Neural cell (in vitro differentiated cells): ENCODE measurements at regions not wholly inside any gene's neighbourhood (a gene's known extent, or its start where the extent isn't known, plus 50 kb on each side); places are given as distances from the start of the nearest gene placed in this dataset.

Experiments
- H2AFZ ChIP-seq: fragments of 200-600, 300-800 bp; sonication (generic), shearing (Covaris generic); 2 replicates; pipeline ENCODE4 v1.6.0; 2014; ENCODE audit warnings: low read depth, mild to moderate bottlenecking, antibody characterized with exemption, low read length, moderate library complexity
- H3F3A ChIP-seq: fragments of 200-600 bp; shearing (Covaris generic); 2 replicates; pipeline ENCODE4 v1.6.1; 2016; ENCODE audit warnings: mild to moderate bottlenecking, moderate library complexity, mixed read lengths, antibody characterized with exemption, low read length; ENCODE audit not compliant: insufficient read depth, poor library complexity, severe bottlenecking
- H3K27ac ChIP-seq: fragments of 200-600, 300-800 bp; sonication (generic), shearing (Covaris generic); 2 replicates; pipeline ENCODE4 v1.5.1; 2014; ENCODE audit warnings: mild to moderate bottlenecking, low read length, moderate library complexity
- H3K27me3 ChIP-seq: fragments of 300-800, 200-600 bp; sonication (generic), shearing (Covaris generic); 2 replicates; pipeline ENCODE4 v1.6.0; 2014; ENCODE audit warnings: mild to moderate bottlenecking, low read depth, low read length, moderate library complexity; ENCODE audit not compliant: insufficient read depth
- H3K36me3 ChIP-seq: fragments of 300-800, 200-600 bp; sonication (generic), shearing (Covaris generic); 2 replicates; pipeline ENCODE4 v1.5.1; 2014; ENCODE audit warnings: mild to moderate bottlenecking, antibody characterized with exemption, low read length, moderate library complexity; ENCODE audit not compliant: insufficient read depth
- H3K4me2 ChIP-seq: fragments of 300-800, 200-600 bp; sonication (generic), shearing (Covaris generic); 2 replicates; pipeline ENCODE4 v1.6.0; 2014; ENCODE audit warnings: mild to moderate bottlenecking, low read length
- H3K4me3 ChIP-seq: fragments of 300-800, 200-600 bp; sonication (generic), shearing (Covaris generic); 2 replicates; pipeline ENCODE4 v1.5.1; 2014; ENCODE audit warnings: mild to moderate bottlenecking, low read length, moderate library complexity
- H3K79me2 ChIP-seq: fragments of 200-600 bp; shearing (Covaris generic); replicated peaks from 2 replicates; pipeline ENCODE4 v1.6.0; 2014; ENCODE audit warnings: mild to moderate bottlenecking, low read length, moderate library complexity; ENCODE audit not compliant: insufficient read depth
- H3K9ac ChIP-seq: fragments of 300-800, 200-600 bp; sonication (generic), shearing (Covaris generic); 2 replicates; pipeline ENCODE4 v1.6.1; 2016; ENCODE audit warnings: mild to moderate bottlenecking, low read length, mixed read lengths
- H3K9me2 ChIP-seq: fragments of 200-600 bp; shearing (Covaris generic); 2 replicates; pipeline ENCODE4 v1.6.1; 2016; ENCODE audit warnings: mild to moderate bottlenecking, low read length, mixed read lengths; ENCODE audit not compliant: insufficient read depth
- H3K9me3 ChIP-seq: fragments of 200-600, 300-800 bp; sonication (generic), shearing (Covaris generic); 2 replicates; pipeline ENCODE4 v1.6.1; 2016; ENCODE audit warnings: mild to moderate bottlenecking, mixed run types, low read length, moderate library complexity, mixed read lengths
- H4K20me1 ChIP-seq: fragments of 200-600 bp; shearing (Covaris generic); 2 replicates; pipeline ENCODE4 v1.6.1; 2016; ENCODE audit warnings: mild to moderate bottlenecking, mixed run types; ENCODE audit not compliant: insufficient read depth
- EP300 ChIP-seq: fragments of 450-650 bp; conservative IDR thresholded peaks from 2 replicates; pipeline ENCODE4 v1.6.1; 2014; ENCODE audit warnings: antibody characterized with exemption, mild to moderate bottlenecking, moderate library complexity; ENCODE audit not compliant: poor library complexity, severe bottlenecking
- EZH2 ChIP-seq: fragments of 200-600, 300-800 bp; shearing (Covaris generic), sonication (generic); IDR thresholded peaks from 2 replicates; pipeline ENCODE4 v1.6.1; 2014; ENCODE audit warnings: antibody characterized with exemption, low read length, borderline replicate concordance, mild to moderate bottlenecking; ENCODE audit not compliant: insufficient read depth, poor library complexity, severe bottlenecking
- MXI1 ChIP-seq: fragments of 450-650 bp; conservative IDR thresholded peaks from 2 replicates; pipeline ENCODE4 v1.6.1; 2014; ENCODE audit warnings: antibody characterized with exemption, mild to moderate bottlenecking; ENCODE audit not compliant: poor library complexity, severe bottlenecking
- POLR2AphosphoS5 ChIP-seq: IDR thresholded peaks from 2 replicates; pipeline ENCODE4 v1.6.1; 2012
- RAD21 ChIP-seq: fragments of 450-650 bp; conservative IDR thresholded peaks from 2 replicates; pipeline ENCODE4 v1.6.1; 2014; ENCODE audit warnings: antibody characterized with exemption, mild to moderate bottlenecking, moderate library complexity
- SMC3 ChIP-seq: fragments of 450-650 bp; conservative IDR thresholded peaks from 2 replicates; pipeline ENCODE4 v1.6.1; 2014; ENCODE audit warnings: antibody characterized with exemption, mild to moderate bottlenecking, moderate library complexity; ENCODE audit not compliant: poor library complexity
- TAF1 ChIP-seq: IDR thresholded peaks from 2 replicates; pipeline ENCODE4 v1.6.1; 2012; ENCODE audit warnings: low read depth
- TF ChIP-seq, protein P1 (sequence below): fragments of 450-650 bp; IDR thresholded peaks from 2 replicates; pipeline ENCODE4 v1.5.1; 2014; ENCODE audit warnings: antibody characterized with exemption, mild to moderate bottlenecking, moderate library complexity; ENCODE audit not compliant: poor library complexity, severe bottlenecking
- TF ChIP-seq, protein P2 (sequence below): IDR thresholded peaks from 2 replicates; pipeline ENCODE4 v1.6.1; 2012; ENCODE audit warnings: borderline replicate concordance

DNA sequence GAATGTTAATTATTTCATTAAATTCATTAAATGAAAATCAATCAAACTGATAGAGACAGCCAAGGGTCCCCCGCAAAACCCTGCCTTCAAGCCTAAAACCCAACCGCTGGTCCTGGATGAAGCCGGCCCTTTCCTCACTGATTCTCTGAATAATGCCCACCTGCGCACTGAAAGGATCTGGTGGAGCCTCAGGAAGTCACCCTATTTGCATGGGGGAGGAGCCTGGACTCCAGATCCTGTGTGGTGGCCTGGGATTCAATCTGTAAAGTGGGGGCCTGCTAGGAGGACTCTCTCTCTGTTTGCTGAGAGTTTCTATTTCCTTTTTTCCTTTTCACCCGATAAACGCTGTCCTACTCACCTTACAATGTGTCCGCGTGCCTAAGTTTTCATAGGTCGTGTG, 97.9 kb upstream of the ADAMTS3 start:
- H3K4me2 ChIP-seq, result no peak overlapping the region
- no peaks in the 10 kb centered on the region for H3K79me2 ChIP-seq
- no peak overlapping the region for H3K4me3 ChIP-seq
- no peaks in the 10 kb centered on the region for H3K9me3 ChIP-seq
- no peaks in the 10 kb centered on the region for H4K20me1 ChIP-seq
- no peaks in the 10 kb centered on the region for H3F3A ChIP-seq
- no peak overlapping the region for H3K27ac ChIP-seq
- no peak overlapping the region for H2AFZ ChIP-seq
- H3K27me3 ChIP-seq, result no peaks in the 10 kb centered on the region
- no peak overlapping the region for H3K9ac ChIP-seq
- no peaks in the 10 kb centered on the region for H3K9me2 ChIP-seq
- no peaks in the 10 kb centered on the region for H3K36me3 ChIP-seq
- TF ChIP-seq POLR2AphosphoS5 (no peak), EP300 (no peak), SMC3 (no peak), RAD21 (no peak), EZH2 (no peak), MXI1 (no peak), TAF1 (no peak)
- TF ChIP-seq, protein P1, sequence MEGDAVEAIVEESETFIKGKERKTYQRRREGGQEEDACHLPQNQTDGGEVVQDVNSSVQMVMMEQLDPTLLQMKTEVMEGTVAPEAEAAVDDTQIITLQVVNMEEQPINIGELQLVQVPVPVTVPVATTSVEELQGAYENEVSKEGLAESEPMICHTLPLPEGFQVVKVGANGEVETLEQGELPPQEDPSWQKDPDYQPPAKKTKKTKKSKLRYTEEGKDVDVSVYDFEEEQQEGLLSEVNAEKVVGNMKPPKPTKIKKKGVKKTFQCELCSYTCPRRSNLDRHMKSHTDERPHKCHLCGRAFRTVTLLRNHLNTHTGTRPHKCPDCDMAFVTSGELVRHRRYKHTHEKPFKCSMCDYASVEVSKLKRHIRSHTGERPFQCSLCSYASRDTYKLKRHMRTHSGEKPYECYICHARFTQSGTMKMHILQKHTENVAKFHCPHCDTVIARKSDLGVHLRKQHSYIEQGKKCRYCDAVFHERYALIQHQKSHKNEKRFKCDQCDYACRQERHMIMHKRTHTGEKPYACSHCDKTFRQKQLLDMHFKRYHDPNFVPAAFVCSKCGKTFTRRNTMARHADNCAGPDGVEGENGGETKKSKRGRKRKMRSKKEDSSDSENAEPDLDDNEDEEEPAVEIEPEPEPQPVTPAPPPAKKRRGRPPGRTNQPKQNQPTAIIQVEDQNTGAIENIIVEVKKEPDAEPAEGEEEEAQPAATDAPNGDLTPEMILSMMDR, result no peak
- TF ChIP-seq, protein P2, sequence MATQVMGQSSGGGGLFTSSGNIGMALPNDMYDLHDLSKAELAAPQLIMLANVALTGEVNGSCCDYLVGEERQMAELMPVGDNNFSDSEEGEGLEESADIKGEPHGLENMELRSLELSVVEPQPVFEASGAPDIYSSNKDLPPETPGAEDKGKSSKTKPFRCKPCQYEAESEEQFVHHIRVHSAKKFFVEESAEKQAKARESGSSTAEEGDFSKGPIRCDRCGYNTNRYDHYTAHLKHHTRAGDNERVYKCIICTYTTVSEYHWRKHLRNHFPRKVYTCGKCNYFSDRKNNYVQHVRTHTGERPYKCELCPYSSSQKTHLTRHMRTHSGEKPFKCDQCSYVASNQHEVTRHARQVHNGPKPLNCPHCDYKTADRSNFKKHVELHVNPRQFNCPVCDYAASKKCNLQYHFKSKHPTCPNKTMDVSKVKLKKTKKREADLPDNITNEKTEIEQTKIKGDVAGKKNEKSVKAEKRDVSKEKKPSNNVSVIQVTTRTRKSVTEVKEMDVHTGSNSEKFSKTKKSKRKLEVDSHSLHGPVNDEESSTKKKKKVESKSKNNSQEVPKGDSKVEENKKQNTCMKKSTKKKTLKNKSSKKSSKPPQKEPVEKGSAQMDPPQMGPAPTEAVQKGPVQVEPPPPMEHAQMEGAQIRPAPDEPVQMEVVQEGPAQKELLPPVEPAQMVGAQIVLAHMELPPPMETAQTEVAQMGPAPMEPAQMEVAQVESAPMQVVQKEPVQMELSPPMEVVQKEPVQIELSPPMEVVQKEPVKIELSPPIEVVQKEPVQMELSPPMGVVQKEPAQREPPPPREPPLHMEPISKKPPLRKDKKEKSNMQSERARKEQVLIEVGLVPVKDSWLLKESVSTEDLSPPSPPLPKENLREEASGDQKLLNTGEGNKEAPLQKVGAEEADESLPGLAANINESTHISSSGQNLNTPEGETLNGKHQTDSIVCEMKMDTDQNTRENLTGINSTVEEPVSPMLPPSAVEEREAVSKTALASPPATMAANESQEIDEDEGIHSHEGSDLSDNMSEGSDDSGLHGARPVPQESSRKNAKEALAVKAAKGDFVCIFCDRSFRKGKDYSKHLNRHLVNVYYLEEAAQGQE, result no peak

DNA sequence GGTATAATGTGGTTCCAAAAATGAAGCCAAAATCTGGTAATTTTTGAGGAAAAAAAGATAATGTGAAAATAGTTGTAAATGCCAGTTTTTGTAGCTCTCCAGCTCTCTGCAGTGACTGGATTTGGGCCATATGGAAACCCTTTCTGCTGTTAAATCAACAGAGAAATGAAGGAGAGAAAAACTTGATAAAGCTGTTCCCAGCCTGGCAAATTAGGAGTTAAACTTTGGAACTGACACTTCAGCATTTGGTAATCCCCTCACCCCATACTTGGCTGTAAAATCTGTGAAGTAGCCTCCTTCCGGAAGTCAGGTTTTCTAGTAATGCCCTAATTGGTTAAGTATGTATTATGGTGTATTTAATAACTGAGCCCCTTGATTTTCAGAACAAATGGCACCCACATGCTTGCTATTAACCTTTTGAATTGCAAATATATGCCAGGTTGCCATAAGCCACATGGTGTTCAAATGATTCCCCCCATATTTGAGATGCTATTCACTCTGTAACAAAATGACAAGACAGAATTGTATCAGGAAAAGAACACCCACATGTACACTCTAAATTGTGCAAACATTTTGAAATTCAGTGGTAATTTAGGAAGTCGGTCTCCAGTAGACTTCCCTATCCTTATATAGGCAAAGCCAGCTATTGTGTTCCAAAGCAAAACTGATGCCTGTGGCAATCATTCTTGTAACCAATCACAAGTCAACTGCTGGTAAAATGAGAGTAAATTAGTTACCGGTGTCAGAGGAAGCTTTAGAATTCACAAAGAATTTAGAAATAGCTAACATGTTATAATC, 96.3 kb upstream of the ADAMTS3 start:
- H3K4me2 ChIP-seq, result no peak overlapping the region
- TF ChIP-seq TAF1, result no peak
- TF ChIP-seq EP300, result no peak
- no peak for TF ChIP-seq MXI1
- TF ChIP-seq, protein P2, result no peak
- TF ChIP-seq POLR2AphosphoS5, result no peak
- H3K9ac ChIP-seq, result no peak overlapping the region
- H4K20me1 ChIP-seq, result no peaks in the 10 kb centered on the region
- H2AFZ ChIP-seq, result no peak overlapping the region
- no peak overlapping the region for H3K4me3 ChIP-seq
- H3K9me2 ChIP-seq, result no peaks in the 10 kb centered on the region
- H3K79me2 ChIP-seq, result no peaks in the 10 kb centered on the region
- H3K27me3 ChIP-seq, result no peaks in the 10 kb centered on the region
- H3K9me3 ChIP-seq, result no peaks in the 10 kb centered on the region
- no peak overlapping the region for H3K27ac ChIP-seq
- H3F3A ChIP-seq, result no peaks in the 10 kb centered on the region
- H3K36me3 ChIP-seq, result no peaks in the 10 kb centered on the region
